Panc1 (cell line): ENCODE measurements at regions not wholly inside any gene's neighbourhood (a gene's known extent, or its start where the extent isn't known, plus 50 kb on each side); places are given as distances from the start of the nearest gene placed in this dataset.

Experiments used
- CTCF ChIP-seq: fragments of 450-650 bp; IDR thresholded peaks from 2 replicates; pipeline ENCODE4 v1.5.1; 2017; ENCODE audit warnings: mild to moderate bottlenecking
- POLR2AphosphoS5 ChIP-seq: IDR thresholded peaks from 2 replicates; pipeline ENCODE4 v1.6.1; 2012; ENCODE audit warnings: mild to moderate bottlenecking, low read depth, low read length, moderate library complexity
- SIN3A ChIP-seq: IDR thresholded peaks from 2 replicates; pipeline ENCODE4 v1.6.1; 2012; ENCODE audit warnings: low read depth, mild to moderate bottlenecking, low read length, moderate library complexity, borderline replicate concordance; ENCODE audit not compliant: insufficient read depth
- TCF7L2 ChIP-seq: IDR thresholded peaks from 2 replicates; pipeline ENCODE4 v1.6.1; 2011; ENCODE audit warnings: mild to moderate bottlenecking, low read depth, low read length, inconsistent platforms
- TF ChIP-seq, protein P1 (sequence below), 2 experiments: IDR thresholded peaks; 2 replicates each; pipeline ENCODE4 v1.6.1; 2011 to 2012; ENCODE audit warnings: low read depth in 2 of 2, control low read depth in 1 of 2, low read length in 1 of 2, mild to moderate bottlenecking in 1 of 2, moderate library complexity in 1 of 2; ENCODE audit not compliant: insufficient read depth in 1 of 2

- TF ChIP-seq CTCF (no peak), SIN3A (no peak), POLR2AphosphoS5 (no peak), TCF7L2 (no peak)
- TF ChIP-seq, protein P1, sequence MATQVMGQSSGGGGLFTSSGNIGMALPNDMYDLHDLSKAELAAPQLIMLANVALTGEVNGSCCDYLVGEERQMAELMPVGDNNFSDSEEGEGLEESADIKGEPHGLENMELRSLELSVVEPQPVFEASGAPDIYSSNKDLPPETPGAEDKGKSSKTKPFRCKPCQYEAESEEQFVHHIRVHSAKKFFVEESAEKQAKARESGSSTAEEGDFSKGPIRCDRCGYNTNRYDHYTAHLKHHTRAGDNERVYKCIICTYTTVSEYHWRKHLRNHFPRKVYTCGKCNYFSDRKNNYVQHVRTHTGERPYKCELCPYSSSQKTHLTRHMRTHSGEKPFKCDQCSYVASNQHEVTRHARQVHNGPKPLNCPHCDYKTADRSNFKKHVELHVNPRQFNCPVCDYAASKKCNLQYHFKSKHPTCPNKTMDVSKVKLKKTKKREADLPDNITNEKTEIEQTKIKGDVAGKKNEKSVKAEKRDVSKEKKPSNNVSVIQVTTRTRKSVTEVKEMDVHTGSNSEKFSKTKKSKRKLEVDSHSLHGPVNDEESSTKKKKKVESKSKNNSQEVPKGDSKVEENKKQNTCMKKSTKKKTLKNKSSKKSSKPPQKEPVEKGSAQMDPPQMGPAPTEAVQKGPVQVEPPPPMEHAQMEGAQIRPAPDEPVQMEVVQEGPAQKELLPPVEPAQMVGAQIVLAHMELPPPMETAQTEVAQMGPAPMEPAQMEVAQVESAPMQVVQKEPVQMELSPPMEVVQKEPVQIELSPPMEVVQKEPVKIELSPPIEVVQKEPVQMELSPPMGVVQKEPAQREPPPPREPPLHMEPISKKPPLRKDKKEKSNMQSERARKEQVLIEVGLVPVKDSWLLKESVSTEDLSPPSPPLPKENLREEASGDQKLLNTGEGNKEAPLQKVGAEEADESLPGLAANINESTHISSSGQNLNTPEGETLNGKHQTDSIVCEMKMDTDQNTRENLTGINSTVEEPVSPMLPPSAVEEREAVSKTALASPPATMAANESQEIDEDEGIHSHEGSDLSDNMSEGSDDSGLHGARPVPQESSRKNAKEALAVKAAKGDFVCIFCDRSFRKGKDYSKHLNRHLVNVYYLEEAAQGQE (IDR thresholded peaks at IDR 0.05; ENCODE audit: insufficient read depth in 1 of 2, low read depth in 2 of 2, low read length in 1 of 2) = no peak
These were observed 651.1 kb upstream of the MKI67 start for GRCh38 chr10:128777342-128777741.
